ENCODE measurements at regions not wholly inside any gene's neighbourhood (a gene's known extent, or its start where the extent isn't known, plus 50 kb on each side); places are given as distances from the start of the nearest gene placed in this dataset.

DNA sequence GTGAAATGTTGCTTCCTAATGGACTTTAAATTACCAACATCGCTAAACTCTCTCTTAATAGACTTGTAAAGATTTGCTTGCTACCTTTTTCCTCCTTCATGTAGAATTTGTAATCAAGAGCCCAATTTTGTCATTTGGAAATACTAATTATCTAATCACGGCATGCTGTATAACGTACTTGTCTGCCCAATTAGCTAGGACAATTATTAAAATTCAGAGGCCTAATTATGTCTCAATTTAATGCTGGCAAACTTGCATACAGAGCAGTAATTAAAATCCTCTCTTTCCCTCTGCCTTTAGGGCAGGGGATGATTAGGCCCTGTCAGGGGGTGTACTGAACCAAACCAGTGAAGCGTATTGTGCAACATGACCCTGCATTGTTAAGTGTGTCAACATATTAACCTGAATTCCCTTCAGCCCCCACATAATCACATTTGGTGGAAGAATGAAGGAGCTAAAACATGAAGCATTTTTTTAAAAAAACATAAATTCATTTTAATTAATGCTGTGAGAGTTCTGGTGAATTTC is 137.4 kb upstream of the BARHL2 start:
- TF ChIP-seq, protein P1, sequence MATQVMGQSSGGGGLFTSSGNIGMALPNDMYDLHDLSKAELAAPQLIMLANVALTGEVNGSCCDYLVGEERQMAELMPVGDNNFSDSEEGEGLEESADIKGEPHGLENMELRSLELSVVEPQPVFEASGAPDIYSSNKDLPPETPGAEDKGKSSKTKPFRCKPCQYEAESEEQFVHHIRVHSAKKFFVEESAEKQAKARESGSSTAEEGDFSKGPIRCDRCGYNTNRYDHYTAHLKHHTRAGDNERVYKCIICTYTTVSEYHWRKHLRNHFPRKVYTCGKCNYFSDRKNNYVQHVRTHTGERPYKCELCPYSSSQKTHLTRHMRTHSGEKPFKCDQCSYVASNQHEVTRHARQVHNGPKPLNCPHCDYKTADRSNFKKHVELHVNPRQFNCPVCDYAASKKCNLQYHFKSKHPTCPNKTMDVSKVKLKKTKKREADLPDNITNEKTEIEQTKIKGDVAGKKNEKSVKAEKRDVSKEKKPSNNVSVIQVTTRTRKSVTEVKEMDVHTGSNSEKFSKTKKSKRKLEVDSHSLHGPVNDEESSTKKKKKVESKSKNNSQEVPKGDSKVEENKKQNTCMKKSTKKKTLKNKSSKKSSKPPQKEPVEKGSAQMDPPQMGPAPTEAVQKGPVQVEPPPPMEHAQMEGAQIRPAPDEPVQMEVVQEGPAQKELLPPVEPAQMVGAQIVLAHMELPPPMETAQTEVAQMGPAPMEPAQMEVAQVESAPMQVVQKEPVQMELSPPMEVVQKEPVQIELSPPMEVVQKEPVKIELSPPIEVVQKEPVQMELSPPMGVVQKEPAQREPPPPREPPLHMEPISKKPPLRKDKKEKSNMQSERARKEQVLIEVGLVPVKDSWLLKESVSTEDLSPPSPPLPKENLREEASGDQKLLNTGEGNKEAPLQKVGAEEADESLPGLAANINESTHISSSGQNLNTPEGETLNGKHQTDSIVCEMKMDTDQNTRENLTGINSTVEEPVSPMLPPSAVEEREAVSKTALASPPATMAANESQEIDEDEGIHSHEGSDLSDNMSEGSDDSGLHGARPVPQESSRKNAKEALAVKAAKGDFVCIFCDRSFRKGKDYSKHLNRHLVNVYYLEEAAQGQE (IDR thresholded peaks at IDR 0.05; ENCODE audit: insufficient read depth in 1 of 2, low read depth in 2 of 2, low read length in 1 of 2): no peak
- TF ChIP-seq, protein P2, sequence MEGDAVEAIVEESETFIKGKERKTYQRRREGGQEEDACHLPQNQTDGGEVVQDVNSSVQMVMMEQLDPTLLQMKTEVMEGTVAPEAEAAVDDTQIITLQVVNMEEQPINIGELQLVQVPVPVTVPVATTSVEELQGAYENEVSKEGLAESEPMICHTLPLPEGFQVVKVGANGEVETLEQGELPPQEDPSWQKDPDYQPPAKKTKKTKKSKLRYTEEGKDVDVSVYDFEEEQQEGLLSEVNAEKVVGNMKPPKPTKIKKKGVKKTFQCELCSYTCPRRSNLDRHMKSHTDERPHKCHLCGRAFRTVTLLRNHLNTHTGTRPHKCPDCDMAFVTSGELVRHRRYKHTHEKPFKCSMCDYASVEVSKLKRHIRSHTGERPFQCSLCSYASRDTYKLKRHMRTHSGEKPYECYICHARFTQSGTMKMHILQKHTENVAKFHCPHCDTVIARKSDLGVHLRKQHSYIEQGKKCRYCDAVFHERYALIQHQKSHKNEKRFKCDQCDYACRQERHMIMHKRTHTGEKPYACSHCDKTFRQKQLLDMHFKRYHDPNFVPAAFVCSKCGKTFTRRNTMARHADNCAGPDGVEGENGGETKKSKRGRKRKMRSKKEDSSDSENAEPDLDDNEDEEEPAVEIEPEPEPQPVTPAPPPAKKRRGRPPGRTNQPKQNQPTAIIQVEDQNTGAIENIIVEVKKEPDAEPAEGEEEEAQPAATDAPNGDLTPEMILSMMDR (IDR thresholded peaks at IDR 0.05): no peak
- no peak for TF ChIP-seq POLR2AphosphoS5 (IDR thresholded peaks at IDR 0.05; ENCODE audit: low read depth, low read length)
- no peak for TF ChIP-seq SIN3A (IDR thresholded peaks at IDR 0.05; ENCODE audit: borderline replicate concordance, insufficient read depth, low read depth, low read length)
- no peak for TF ChIP-seq TCF7L2 (IDR thresholded peaks at IDR 0.05; ENCODE audit: low read depth, low read length)
